ENCODE measurements at regions not wholly inside any gene's neighbourhood (a gene's known extent, or its start where the extent isn't known, plus 50 kb on each side); places are given as distances from the start of the nearest gene placed in this dataset.

- FAIRE-seq, result no peak
Measured at GRCh38 chr20:40750541-40751035, 61.6 kb upstream of the MAFB start.

GRCh38 chr20:40753472-40753871, 64.4 kb upstream of the MAFB start:
- H3K27me3 Mint-ChIP-seq (ENCODE audit: low read depth, unreplicated experiment), result peaks cover 16% of the 10 kb centered on the region
- H3K9me3 Mint-ChIP-seq (ENCODE audit: unreplicated experiment), result no peaks in the 10 kb centered on the region
- Histone ChIP-seq H4K20me1 (ENCODE audit: insufficient read depth, low read length) (no peaks in the 10 kb centered on the region), H3K27ac (ENCODE audit: low read depth, low read length) (no peak overlapping the region), H3K9ac (ENCODE audit: low read length) (no peak overlapping the region), H3K27me3 (ENCODE audit: insufficient read depth, low read length) (no peaks in the 10 kb centered on the region), H3K4me1 (ENCODE audit: insufficient read depth, low read length) (no peaks in the 10 kb centered on the region), H3K79me2 (ENCODE audit: insufficient read depth, low read length) (no peaks in the 10 kb centered on the region), H3K4me2 (ENCODE audit: low read length) (no peak overlapping the region), H2AFZ (ENCODE audit: low read depth, low read length) (no peak overlapping the region), H3K36me3 (ENCODE audit: insufficient read depth, low read length) (no peaks in the 10 kb centered on the region), H3K9me3 (ENCODE audit: insufficient read depth, low read depth, low read length) (no peaks in the 10 kb centered on the region), H3K4me3 (ENCODE audit: insufficient read depth, low read depth, low read length) (no peak overlapping the region)
- DNase-seq (ENCODE audit: low read depth) (no peak), FAIRE-seq (no peak)
- H3K36me3 Mint-ChIP-seq (ENCODE audit: low read depth, unreplicated experiment), result no peaks in the 10 kb centered on the region
- no peak overlapping the region for H3K27ac Mint-ChIP-seq (ENCODE audit: unreplicated experiment)
- no peaks in the 10 kb centered on the region for H3K4me1 Mint-ChIP-seq (ENCODE audit: low read depth, unreplicated experiment)
- TF ChIP-seq CTCF (IDR thresholded peaks at IDR 0.05; ENCODE audit: insufficient read depth, low read depth, low read length), result no peak
- TF ChIP-seq EZH2 (IDR thresholded peaks at IDR 0.05; ENCODE audit: insufficient read depth, low read length), result no peak
- no peak overlapping the region for H3K4me3 Mint-ChIP-seq (ENCODE audit: unreplicated experiment)

More at GRCh38 chr20:40750541-40751035, 61.6 kb upstream of the MAFB start:
- Histone ChIP-seq H2AFZ (ENCODE audit: low read depth, low read length) (no peak overlapping the region), H3K4me1 (ENCODE audit: insufficient read depth, low read length) (no peaks in the 10 kb centered on the region), H4K20me1 (ENCODE audit: insufficient read depth, low read length) (no peaks in the 10 kb centered on the region), H3K79me2 (ENCODE audit: insufficient read depth, low read length) (no peaks in the 10 kb centered on the region), H3K9ac (ENCODE audit: low read length) (no peak overlapping the region), H3K9me3 (ENCODE audit: insufficient read depth, low read depth, low read length) (no peaks in the 10 kb centered on the region), H3K4me3 (ENCODE audit: insufficient read depth, low read depth, low read length) (no peak overlapping the region), H3K36me3 (ENCODE audit: insufficient read depth, low read length) (no peaks in the 10 kb centered on the region), H3K4me2 (ENCODE audit: low read length) (no peak overlapping the region), H3K27me3 (ENCODE audit: insufficient read depth, low read length) (no peaks in the 10 kb centered on the region), H3K27ac (ENCODE audit: low read depth, low read length) (no peak overlapping the region)
- Mint-ChIP-seq H3K27me3 (ENCODE audit: low read depth, unreplicated experiment) (peaks cover 34% of the 10 kb centered on the region), H3K27ac (ENCODE audit: unreplicated experiment) (no peak overlapping the region), H3K9me3 (ENCODE audit: unreplicated experiment) (no peaks in the 10 kb centered on the region), H3K4me1 (ENCODE audit: low read depth, unreplicated experiment) (no peaks in the 10 kb centered on the region), H3K4me3 (ENCODE audit: unreplicated experiment) (no peak overlapping the region), H3K36me3 (ENCODE audit: low read depth, unreplicated experiment) (no peaks in the 10 kb centered on the region)
- DNase-seq (ENCODE audit: low read depth), result no peak
- TF ChIP-seq EZH2 (IDR thresholded peaks at IDR 0.05; ENCODE audit: insufficient read depth, low read length), result no peak
- no peak for TF ChIP-seq CTCF (IDR thresholded peaks at IDR 0.05; ENCODE audit: insufficient read depth, low read depth, low read length)

DNA sequence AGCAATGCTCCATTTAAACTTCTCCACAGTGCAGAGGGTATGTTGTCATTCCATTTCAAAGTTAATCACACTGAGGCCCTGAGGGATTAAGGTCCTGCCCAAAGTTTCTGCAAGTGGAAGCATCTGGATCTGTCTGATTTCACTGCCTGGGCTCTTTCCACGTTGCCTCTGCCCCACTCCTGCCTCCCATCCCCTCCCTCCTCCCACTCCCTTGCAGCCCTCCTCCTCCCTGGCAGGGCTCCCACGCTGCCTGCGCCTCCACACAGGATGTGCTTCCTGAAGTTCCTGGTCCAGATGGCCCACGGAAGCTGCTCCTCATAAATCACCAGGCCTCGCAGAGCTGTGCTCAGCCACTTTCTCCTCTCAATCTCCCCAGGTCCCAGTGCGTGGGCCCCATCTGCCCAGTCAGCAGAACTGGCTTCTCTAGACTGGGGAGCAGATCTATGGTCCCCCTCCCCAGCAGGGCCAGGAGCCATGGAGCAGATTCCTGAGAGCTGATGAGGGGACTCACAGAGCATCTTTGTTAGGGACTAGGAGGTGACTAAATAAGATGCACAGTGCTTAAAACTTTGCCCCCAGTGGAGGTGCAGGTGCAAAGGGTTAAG, 65.4 kb upstream of the MAFB start:
- no peak overlapping the region for H2AFZ ChIP-seq (ENCODE audit: low read depth, low read length)
- no peak for DNase-seq (ENCODE audit: low read depth)
- no peak for FAIRE-seq
- TF ChIP-seq EZH2 (IDR thresholded peaks at IDR 0.05; ENCODE audit: insufficient read depth, low read length) (no peak), CTCF (IDR thresholded peaks at IDR 0.05; ENCODE audit: insufficient read depth, low read depth, low read length) (no peak)
- H4K20me1 ChIP-seq (ENCODE audit: insufficient read depth, low read length), result no peaks in the 10 kb centered on the region
- H3K27me3 ChIP-seq (ENCODE audit: insufficient read depth, low read length), result no peaks in the 10 kb centered on the region
- Mint-ChIP-seq H3K4me1 (ENCODE audit: low read depth, unreplicated experiment) (no peaks in the 10 kb centered on the region), H3K4me3 (ENCODE audit: unreplicated experiment) (no peak overlapping the region), H3K36me3 (ENCODE audit: low read depth, unreplicated experiment) (no peaks in the 10 kb centered on the region), H3K27me3 (ENCODE audit: low read depth, unreplicated experiment) (peaks cover 18% of the 10 kb centered on the region), H3K9me3 (ENCODE audit: unreplicated experiment) (no peaks in the 10 kb centered on the region), H3K27ac (ENCODE audit: unreplicated experiment) (no peak overlapping the region)
- H3K79me2 ChIP-seq (ENCODE audit: insufficient read depth, low read length), result no peaks in the 10 kb centered on the region
- H3K9ac ChIP-seq (ENCODE audit: low read length), result no peak overlapping the region
- H3K4me1 ChIP-seq (ENCODE audit: insufficient read depth, low read length), result no peaks in the 10 kb centered on the region
- H3K4me2 ChIP-seq (ENCODE audit: low read length), result no peak overlapping the region
- no peaks in the 10 kb centered on the region for H3K36me3 ChIP-seq (ENCODE audit: insufficient read depth, low read length)
- no peak overlapping the region for H3K4me3 ChIP-seq (ENCODE audit: insufficient read depth, low read depth, low read length)
- H3K27ac ChIP-seq (ENCODE audit: low read depth, low read length), result no peak overlapping the region
- H3K9me3 ChIP-seq (ENCODE audit: insufficient read depth, low read depth, low read length), result no peaks in the 10 kb centered on the region
